Spleen (tissue), 7 donors: ENCODE measurements at regions not wholly inside any gene's neighbourhood (a gene's known extent, or its start where the extent isn't known, plus 50 kb on each side); places are given as distances from the start of the nearest gene placed in this dataset.

Experiments used
- CTCF ChIP-seq, 11 experiments: fragments of 200-600 bp in 7 of 11; fragments of 450-650 bp in 4 of 11; sonication (generic) in 4 of 11; IDR thresholded peaks in 8 of 11; conservative IDR thresholded peaks in 3 of 11; 1 replicate in 7 of 11; 2 replicates in 4 of 11; pipeline versions ENCODE4 v1.4.0 to v1.8.0; 2016 to 2021; ENCODE audit warnings: antibody characterized with exemption in 11 of 11, inconsistent platforms in 4 of 11, mild to moderate bottlenecking in 1 of 11
- POLR2A ChIP-seq, 3 donors: fragments of 450-650 bp; IDR thresholded peaks; one replicate each; pipeline ENCODE4 v1.5.1; 2017; ENCODE audit warnings: antibody characterized with exemption in 3 of 3, mild to moderate bottlenecking in 1 of 3
- donor health status: DM: no; HTN: no; CAD: no; lungs with moderate emphysema.
- donor health status: DM: no; HTN: no; CAD: no.
- donor health status: DM: no; HTN: no; CAD: no.

DNA sequence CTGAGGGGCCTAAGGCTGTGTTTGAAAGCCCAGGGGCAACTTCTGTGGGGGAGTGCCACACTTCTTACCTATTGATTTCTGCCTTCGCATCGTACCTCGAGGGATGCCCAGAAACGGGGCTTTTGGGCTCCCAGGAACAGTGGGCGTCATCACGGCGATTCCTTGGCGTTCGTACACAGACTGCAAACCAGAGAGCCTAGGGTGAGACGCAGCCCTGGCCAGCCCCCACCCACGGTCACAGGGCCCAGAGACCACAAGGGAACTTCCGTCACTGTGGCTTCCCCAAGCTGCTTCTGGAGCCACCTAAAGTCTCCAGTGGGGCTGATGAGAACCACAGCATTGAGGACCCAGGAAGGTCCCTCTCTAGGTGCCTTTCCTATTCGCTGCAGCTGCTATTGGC is 91.9 kb downstream of the CTTN start:
- TF ChIP-seq POLR2A (IDR thresholded peaks at IDR 0.05) (no peak), CTCF (IDR thresholded peaks at IDR 0.05 in 8 of 11, conservative IDR thresholded peaks at IDR 0.05 in 3 of 11) (no peak)
